ENCODE measurements at regions not wholly inside any gene's neighbourhood (a gene's known extent, or its start where the extent isn't known, plus 50 kb on each side); places are given as distances from the start of the nearest gene placed in this dataset.

GRCh38 chr2:198641161-198641560 is 816.6 kb downstream of the SATB2 start:
- CTCF ChIA-PET, result interaction anchor here (1.5 to 2.8 kb wide), 2 partner anchors 12 to 14 kb away, joined by 3 to 7 read pairs; no protein-coding TSS in a partner anchor
- POLR2A ChIA-PET, result no interaction called here
- TF ChIP-seq, protein P1, sequence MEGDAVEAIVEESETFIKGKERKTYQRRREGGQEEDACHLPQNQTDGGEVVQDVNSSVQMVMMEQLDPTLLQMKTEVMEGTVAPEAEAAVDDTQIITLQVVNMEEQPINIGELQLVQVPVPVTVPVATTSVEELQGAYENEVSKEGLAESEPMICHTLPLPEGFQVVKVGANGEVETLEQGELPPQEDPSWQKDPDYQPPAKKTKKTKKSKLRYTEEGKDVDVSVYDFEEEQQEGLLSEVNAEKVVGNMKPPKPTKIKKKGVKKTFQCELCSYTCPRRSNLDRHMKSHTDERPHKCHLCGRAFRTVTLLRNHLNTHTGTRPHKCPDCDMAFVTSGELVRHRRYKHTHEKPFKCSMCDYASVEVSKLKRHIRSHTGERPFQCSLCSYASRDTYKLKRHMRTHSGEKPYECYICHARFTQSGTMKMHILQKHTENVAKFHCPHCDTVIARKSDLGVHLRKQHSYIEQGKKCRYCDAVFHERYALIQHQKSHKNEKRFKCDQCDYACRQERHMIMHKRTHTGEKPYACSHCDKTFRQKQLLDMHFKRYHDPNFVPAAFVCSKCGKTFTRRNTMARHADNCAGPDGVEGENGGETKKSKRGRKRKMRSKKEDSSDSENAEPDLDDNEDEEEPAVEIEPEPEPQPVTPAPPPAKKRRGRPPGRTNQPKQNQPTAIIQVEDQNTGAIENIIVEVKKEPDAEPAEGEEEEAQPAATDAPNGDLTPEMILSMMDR (IDR thresholded peaks at IDR 0.05; ENCODE audit: control extremely low read depth, extremely low read depth, low read depth, missing control alignments), result no peak
- no peak for DNase-seq (ENCODE audit: extremely low spot score)

DNA sequence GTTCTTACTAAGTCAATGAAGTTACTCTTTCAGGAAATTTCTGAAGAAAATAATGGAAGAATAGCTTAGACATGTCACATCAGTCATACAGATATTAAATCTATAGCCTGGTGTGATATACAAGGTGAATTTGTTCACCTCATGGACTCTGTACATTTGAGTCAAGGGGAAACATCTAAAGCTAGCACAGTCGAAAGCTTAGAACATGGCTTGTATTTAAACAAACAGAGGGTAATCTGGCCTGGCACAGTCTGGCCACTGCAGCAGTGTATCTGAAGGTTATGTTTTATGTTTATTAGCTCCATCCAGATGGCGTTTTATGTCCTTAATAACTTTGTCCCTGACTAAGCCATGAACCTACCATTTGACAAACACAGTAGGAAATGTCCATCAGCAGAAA is 817.3 kb downstream of the SATB2 start:
- TF ChIP-seq, protein P1 (IDR thresholded peaks at IDR 0.05; ENCODE audit: control extremely low read depth, extremely low read depth, low read depth, missing control alignments), result no peak
- ChIA-PET POLR2A (no interaction called here), CTCF (interaction anchor here (0.9 to 2.8 kb wide), 8 partner anchors 8 to 328 kb away, joined by 3 to 7 read pairs (median 4); no protein-coding TSS in a partner anchor)
- DNase-seq (ENCODE audit: extremely low spot score), result no peak

DNA sequence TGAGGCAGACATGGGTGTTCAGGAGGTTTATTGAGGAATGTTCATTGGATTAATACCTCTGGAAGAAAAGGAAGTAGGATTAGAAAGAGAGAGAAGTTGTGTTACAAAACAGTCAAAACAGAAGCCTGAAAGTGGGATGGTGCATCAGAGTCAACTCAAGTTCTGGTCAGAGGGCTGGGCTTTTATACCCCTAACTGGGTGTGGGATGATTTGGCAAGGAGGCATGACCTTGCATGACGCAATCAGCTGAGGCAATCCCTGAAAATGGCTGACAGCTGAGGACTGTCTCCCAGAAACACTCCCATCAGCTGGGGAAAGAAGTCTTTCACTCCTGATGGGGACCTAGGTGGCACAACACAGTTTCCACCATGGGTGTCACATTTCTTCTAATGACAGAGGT is 818.2 kb downstream of the SATB2 start:
- ChIA-PET POLR2A (no interaction called here), CTCF (interaction anchor here (1.1 to 2.8 kb wide), 6 partner anchors 10 to 327 kb away, joined by 3 to 7 read pairs (median 5); no protein-coding TSS in a partner anchor)
- TF ChIP-seq, protein P1 (IDR thresholded peaks at IDR 0.05; ENCODE audit: control extremely low read depth, extremely low read depth, low read depth, missing control alignments), result no peak
- DNase-seq (ENCODE audit: extremely low spot score), result no peak

GRCh38 chr2:198638577-198638976 is 819.2 kb downstream of the SATB2 start:
- CTCF ChIA-PET, result interaction anchor here (1.8 to 2.8 kb wide), 4 partner anchors 9 to 326 kb away, joined by 4 to 7 read pairs (median 6); no protein-coding TSS in a partner anchor

DNA sequence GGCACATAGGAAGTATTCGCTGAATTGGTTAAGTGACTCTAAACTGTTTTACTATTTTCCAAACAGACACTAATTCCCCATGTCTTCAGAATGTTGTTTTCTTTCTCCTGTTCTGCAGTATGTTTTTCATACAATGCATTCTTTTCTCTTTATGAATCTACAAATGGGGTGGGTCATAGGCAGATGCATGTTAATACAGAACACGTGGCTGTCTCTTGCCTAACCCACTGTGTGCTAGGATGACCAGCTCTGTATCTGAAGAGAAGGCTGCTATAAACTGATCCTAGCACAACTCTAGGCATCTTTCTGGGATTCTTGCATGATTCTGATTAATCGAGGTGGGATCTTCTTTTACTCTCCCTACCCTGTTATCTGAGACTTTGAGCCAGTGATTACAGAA is 826.0 kb downstream of the PLCL1 start:
- ChIA-PET CTCF (interaction anchor here (2.2 kb wide), 1 partner anchor 9 kb away, joined by 7 read pairs; no protein-coding TSS in a partner anchor), POLR2A (no interaction called here)
- DNase-seq (ENCODE audit: extremely low spot score), result no peak
- TF ChIP-seq, protein P1 (IDR thresholded peaks at IDR 0.05; ENCODE audit: control extremely low read depth, extremely low read depth, low read depth, missing control alignments), result no peak

More at GRCh38 chr2:198638577-198638976, 819.2 kb downstream of the SATB2 start:
- TF ChIP-seq, protein P1 (IDR thresholded peaks at IDR 0.05; ENCODE audit: control extremely low read depth, extremely low read depth, low read depth, missing control alignments), result no peak
- DNase-seq (ENCODE audit: extremely low spot score), result no peak
- POLR2A ChIA-PET, result no interaction called here

DNA sequence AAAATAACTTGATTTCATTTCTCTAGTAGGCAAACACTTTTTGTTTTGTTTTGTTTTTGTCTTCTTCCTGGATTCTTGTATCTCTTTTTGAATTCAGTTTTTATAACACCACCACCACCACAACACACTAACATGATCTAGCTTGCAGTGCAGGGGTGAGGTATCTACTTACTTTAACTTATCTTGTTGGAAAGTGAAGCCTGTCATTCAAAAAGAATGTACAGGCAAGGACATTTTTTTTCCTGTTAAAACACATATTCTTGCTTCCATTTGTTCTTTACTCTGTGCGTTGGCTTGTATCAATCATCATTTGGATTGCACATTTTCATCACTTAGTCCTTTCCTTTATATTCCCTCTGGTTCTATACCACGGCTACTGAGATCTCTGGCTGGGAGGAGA is 824.2 kb downstream of the PLCL1 start:
- DNase-seq (ENCODE audit: extremely low spot score), result no peak
- ChIA-PET POLR2A (no interaction called here), CTCF (interaction anchor here (2.2 kb wide), 1 partner anchor 11 kb away, joined by 7 read pairs; no protein-coding TSS in a partner anchor)
- TF ChIP-seq, protein P1 (IDR thresholded peaks at IDR 0.05; ENCODE audit: control extremely low read depth, extremely low read depth, low read depth, missing control alignments), result no peak

Measured in GM10248 (cell line).